Spleen (tissue), 11 donors: ENCODE measurements at regions not wholly inside any gene's neighbourhood (a gene's known extent, or its start where the extent isn't known, plus 50 kb on each side); places are given as distances from the start of the nearest gene placed in this dataset.

Experiments used
- DNase-seq: peaks from one replicate; pipeline ENCODE4 v3.0.0-alpha.2; 2020
- H3K27ac ChIP-seq, 8 donors: fragments of 200-600 bp; sonication (generic) in 7 of 8; 1 replicate in 4 of 8; 2 replicates in 4 of 8; pipeline versions ENCODE4 v1.5.0 to v1.8.0; 2016 to 2021; ENCODE audit warnings: inconsistent platforms in 4 of 8, mild to moderate bottlenecking in 4 of 8, moderate library complexity in 1 of 8
- H3K27me3 ChIP-seq, 7 donors: fragments of 200-600 bp; sonication (generic) in 6 of 7; replicated peaks in 1 of 7; 1 replicate in 4 of 7; 2 replicates in 3 of 7; pipeline versions ENCODE4 v1.5.0 to v1.8.0; 2016 to 2021; ENCODE audit warnings: inconsistent platforms in 3 of 7, mild to moderate bottlenecking in 1 of 7
- H3K36me3 ChIP-seq, 6 donors: fragments of 200-600 bp; sonication (generic) in 5 of 6; 1 replicate in 4 of 6; 2 replicates in 2 of 6; pipeline versions ENCODE4 v1.5.0 to v1.8.0; 2016 to 2021; ENCODE audit warnings: inconsistent platforms in 2 of 6
- H3K4me1 ChIP-seq, 6 donors: fragments of 200-600 bp; sonication (generic) in 5 of 6; 1 replicate in 3 of 6; 2 replicates in 3 of 6; pipeline versions ENCODE4 v1.5.0 to v1.8.0; 2016 to 2021; ENCODE audit warnings: inconsistent platforms in 3 of 6
- H3K4me3 ChIP-seq, 8 donors: fragments of 200-600 bp; sonication (generic) in 7 of 8; 1 replicate in 4 of 8; 2 replicates in 4 of 8; pipeline versions ENCODE4 v1.5.0 to v1.8.0; 2016 to 2021; ENCODE audit warnings: inconsistent platforms in 4 of 8, mild to moderate bottlenecking in 4 of 8, moderate library complexity in 2 of 8
- H3K9me3 ChIP-seq, 8 donors: fragments of 200-600 bp; sonication (generic) in 7 of 8; 1 replicate in 4 of 8; 2 replicates in 4 of 8; pipeline versions ENCODE4 v1.5.0 to v1.8.0; 2016 to 2021; ENCODE audit warnings: inconsistent platforms in 4 of 8
- POLR2A ChIP-seq, 3 donors: fragments of 450-650 bp; IDR thresholded peaks; one replicate each; pipeline ENCODE4 v1.5.1; 2017; ENCODE audit warnings: antibody characterized with exemption in 3 of 3, mild to moderate bottlenecking in 1 of 3
- POLR2AphosphoS5 ChIP-seq, 3 donors: sonication (generic); formaldehyde crosslinking; IDR thresholded peaks; one replicate each; pipeline ENCODE4 v1.5.1; 2017; ENCODE audit warnings: antibody characterized with exemption in 3 of 3
- WGBS, 5 donors: extraction: QIAGEN DNeasy Blood & Tissue Kit in 3 of 5; methylation state at CpG; one replicate each; pipeline versions ENCODE4 v1.1.5 to v1.1.7; 2013 to 2018; 5-methylcytosine and 5-hydroxymethylcytosine counted together
- intact Hi-C: fragments of 100-400 bp; cut with DNase I; formaldehyde crosslinking; loops from one replicate; pipeline ENCODE4 v1.15.0; 2023; ENCODE audit warnings: low total_unique reads
- TF ChIP-seq, protein P1 (sequence below), 11 experiments: fragments of 200-600 bp in 7 of 11; fragments of 450-650 bp in 4 of 11; sonication (generic) in 4 of 11; IDR thresholded peaks in 8 of 11; conservative IDR thresholded peaks in 3 of 11; 1 replicate in 7 of 11; 2 replicates in 4 of 11; pipeline versions ENCODE4 v1.4.0 to v1.8.0; 2016 to 2021; ENCODE audit warnings: antibody characterized with exemption in 11 of 11, inconsistent platforms in 4 of 11, mild to moderate bottlenecking in 1 of 11
- donor health status: healthy with polysubstance abuse.
- donor health status: DM: no; HTN: no; CAD: no; lungs with moderate emphysema.
- donor health status: DM: no; HTN: no; CAD: no.
- donor health status: Bipolar disorder and iron deficiency.
- donor health status: healthy.
- donor health status: DM: no; HTN: no; CAD: no.
- donor health status: DM: yes; HTN: yes; CAD: no.

DNA sequence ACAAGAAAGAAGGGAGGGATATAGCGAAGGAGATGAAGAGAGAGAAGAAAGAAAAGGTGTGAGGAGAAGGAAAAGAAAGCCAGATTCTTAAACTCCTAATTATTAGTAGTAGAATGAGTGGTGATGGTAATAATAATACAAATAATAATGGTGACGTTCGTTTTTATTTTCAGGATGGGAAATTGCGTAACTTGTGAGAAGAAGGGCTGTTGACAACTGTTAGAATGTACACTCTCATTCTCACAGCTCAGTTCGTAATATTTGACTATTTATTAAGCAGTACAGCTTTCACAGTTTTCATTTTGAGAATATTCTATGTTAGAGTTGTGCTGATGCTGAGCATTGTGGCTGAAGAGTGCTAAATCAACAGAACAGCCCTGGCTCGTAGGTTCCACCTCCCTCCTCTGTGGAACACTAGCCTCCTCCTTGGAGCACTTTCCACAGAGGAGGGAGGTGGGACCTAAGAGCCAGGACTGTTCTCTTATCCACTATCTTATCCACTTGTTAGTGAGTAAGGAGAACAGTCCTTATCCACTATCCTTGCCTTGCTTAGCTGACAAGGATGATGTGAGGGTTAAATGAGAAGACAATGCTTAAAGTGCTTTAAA, 258.3 kb upstream of the VLDLR start:
- H3K9me3 ChIP-seq: no peaks in the 10 kb centered on the region
- H3K27ac ChIP-seq: no peak overlapping the region
- no peaks in the 10 kb centered on the region for H3K4me1 ChIP-seq
- WGBS, 5 donors: 71 to 85% (median 76%) methylated on average over 6 of the region's 6 CpGs
- TF ChIP-seq POLR2A (IDR thresholded peaks at IDR 0.05): no peak
- no peaks in the 10 kb centered on the region for H3K36me3 ChIP-seq
- intact Hi-C loops: no loop called here
- DNase-seq: no peak
- no peak overlapping the region for H3K4me3 ChIP-seq
- H3K27me3 ChIP-seq: peaks cover 0 to 1% (median 0%) of the 10 kb centered on the region in 7 donors

DNA sequence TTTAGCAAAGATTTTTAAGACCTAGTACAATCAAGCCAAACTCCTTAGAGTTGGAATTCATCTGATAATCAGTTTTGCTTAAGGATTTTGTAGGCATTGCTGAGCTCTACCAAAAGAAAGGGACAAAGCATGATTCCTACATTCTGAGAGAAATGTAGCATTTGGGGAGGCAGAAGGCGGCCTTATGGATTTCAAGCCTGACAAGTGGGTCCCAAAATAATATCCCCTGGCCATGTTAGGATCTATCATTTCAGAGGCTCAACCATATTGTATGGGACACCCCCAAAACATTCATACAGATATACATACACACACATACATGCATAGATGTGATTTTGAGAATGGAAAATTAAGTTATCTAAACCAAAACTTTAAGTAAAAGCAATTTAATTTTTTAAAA, 257.8 kb upstream of the VLDLR start:
- Histone ChIP-seq H3K36me3 (no peaks in the 10 kb centered on the region), H3K9me3 (no peaks in the 10 kb centered on the region), H3K27me3 (no peaks in the 10 kb centered on the region), H3K4me3 (no peak overlapping the region), H3K4me1 (no peaks in the 10 kb centered on the region), H3K27ac (no peak overlapping the region)
- no peak for DNase-seq
- TF ChIP-seq, protein P1, sequence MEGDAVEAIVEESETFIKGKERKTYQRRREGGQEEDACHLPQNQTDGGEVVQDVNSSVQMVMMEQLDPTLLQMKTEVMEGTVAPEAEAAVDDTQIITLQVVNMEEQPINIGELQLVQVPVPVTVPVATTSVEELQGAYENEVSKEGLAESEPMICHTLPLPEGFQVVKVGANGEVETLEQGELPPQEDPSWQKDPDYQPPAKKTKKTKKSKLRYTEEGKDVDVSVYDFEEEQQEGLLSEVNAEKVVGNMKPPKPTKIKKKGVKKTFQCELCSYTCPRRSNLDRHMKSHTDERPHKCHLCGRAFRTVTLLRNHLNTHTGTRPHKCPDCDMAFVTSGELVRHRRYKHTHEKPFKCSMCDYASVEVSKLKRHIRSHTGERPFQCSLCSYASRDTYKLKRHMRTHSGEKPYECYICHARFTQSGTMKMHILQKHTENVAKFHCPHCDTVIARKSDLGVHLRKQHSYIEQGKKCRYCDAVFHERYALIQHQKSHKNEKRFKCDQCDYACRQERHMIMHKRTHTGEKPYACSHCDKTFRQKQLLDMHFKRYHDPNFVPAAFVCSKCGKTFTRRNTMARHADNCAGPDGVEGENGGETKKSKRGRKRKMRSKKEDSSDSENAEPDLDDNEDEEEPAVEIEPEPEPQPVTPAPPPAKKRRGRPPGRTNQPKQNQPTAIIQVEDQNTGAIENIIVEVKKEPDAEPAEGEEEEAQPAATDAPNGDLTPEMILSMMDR (IDR thresholded peaks at IDR 0.05 in 8 of 11, conservative IDR thresholded peaks at IDR 0.05 in 3 of 11): no peak
- TF ChIP-seq POLR2AphosphoS5 (IDR thresholded peaks at IDR 0.05) (no peak), POLR2A (IDR thresholded peaks at IDR 0.05) (no peak)
- 76 to 92% (median 88%) methylated on average over 1 of the region's 1 CpG for WGBS, 5 donors
- intact Hi-C loops: no loop called here

DNA sequence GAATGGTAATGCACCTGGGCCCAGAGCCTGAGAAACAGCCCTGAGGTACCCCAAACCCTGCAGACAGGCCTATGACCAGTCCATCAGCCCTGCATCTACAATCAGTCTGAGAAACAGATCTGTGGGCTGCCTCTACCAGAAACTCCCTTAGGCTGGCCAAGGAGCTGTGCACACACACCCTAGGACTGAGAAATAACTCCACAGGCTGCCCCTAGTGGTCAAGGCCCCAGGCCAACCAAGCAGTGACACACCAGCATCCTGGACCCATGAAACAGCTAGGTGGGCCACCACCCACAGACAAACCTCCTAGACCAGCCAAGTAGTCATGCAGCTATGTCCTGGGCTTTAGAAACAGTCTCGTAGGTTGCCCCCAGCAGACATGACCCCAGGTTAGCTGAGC, 253.6 kb upstream of the VLDLR start:
- 73 to 86% (median 78%) methylated on average over 1 of the region's 1 CpG; no CpG with 5 or more reads in 1 of the 5 donors for WGBS, 5 donors
- Histone ChIP-seq H3K27ac (no peak overlapping the region), H3K4me1 (no peaks in the 10 kb centered on the region), H3K4me3 (no peak overlapping the region), H3K36me3 (no peaks in the 10 kb centered on the region), H3K9me3 (no peaks in the 10 kb centered on the region), H3K27me3 (no peaks in the 10 kb centered on the region)
- no peak for DNase-seq
- intact Hi-C loops: no loop called here
- TF ChIP-seq POLR2A (IDR thresholded peaks at IDR 0.05) (no peak), POLR2AphosphoS5 (IDR thresholded peaks at IDR 0.05) (no peak)
- TF ChIP-seq, protein P1 (IDR thresholded peaks at IDR 0.05 in 8 of 11, conservative IDR thresholded peaks at IDR 0.05 in 3 of 11): no peak

DNA sequence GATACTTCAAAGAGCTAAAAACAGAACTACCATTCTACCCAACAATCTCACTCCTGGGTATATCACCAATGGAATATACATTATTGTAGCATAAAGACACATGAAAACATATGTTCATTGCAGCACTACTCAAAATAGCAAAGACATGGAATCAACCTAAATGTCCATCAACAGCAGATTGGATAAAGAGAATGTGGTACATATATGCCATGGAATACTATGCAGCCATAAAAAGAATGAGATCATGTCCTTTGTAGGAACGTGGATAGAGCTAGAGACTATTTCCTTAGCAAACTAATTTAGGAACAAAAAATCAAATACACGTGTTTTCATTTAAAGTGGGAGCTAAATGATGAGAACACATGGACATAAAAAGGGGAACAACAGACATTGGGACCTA, 247.9 kb upstream of the VLDLR start:
- Histone ChIP-seq H3K4me3 (no peak overlapping the region), H3K4me1 (no peaks in the 10 kb centered on the region), H3K9me3 (peaks cover 0 to 10% (median 0%) of the 10 kb centered on the region in 8 donors), H3K27me3 (no peaks in the 10 kb centered on the region), H3K36me3 (no peaks in the 10 kb centered on the region), H3K27ac (no peak overlapping the region)
- no peak for DNase-seq
- WGBS, 5 donors: 81 to 91% (median 88%) methylated on average over 2 of the region's 2 CpGs
- TF ChIP-seq, protein P1 (IDR thresholded peaks at IDR 0.05 in 8 of 11, conservative IDR thresholded peaks at IDR 0.05 in 3 of 11): no peak
- TF ChIP-seq POLR2A (IDR thresholded peaks at IDR 0.05) (no peak), POLR2AphosphoS5 (IDR thresholded peaks at IDR 0.05) (no peak)
- intact Hi-C loops: no loop called here

DNA sequence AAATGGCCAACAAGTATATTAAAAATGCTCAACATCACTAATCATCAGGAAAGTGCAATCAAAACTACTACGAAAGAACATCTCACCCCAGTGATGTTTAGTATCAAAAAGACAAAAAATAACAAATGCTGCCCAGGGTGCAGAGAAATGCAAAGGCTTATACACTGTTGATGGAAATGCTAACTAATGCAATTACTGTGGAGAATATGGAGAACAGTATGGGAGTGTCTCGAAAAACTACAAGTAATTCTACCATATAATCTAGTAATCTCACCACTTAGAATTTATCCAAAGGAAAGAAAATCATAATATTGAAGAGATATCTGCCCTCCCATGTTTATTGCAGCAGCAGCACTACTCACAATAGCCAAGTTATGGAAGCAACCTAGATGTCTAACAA, 246.5 kb upstream of the VLDLR start:
- TF ChIP-seq POLR2A (IDR thresholded peaks at IDR 0.05) (no peak), POLR2AphosphoS5 (IDR thresholded peaks at IDR 0.05) (no peak)
- TF ChIP-seq, protein P1 (IDR thresholded peaks at IDR 0.05 in 8 of 11, conservative IDR thresholded peaks at IDR 0.05 in 3 of 11): no peak
- WGBS, 5 donors: 79 to 91% (median 84%) methylated on average over 2 of the region's 2 CpGs
- intact Hi-C loops: no loop called here
- Histone ChIP-seq H3K36me3 (no peaks in the 10 kb centered on the region), H3K27ac (no peak overlapping the region), H3K9me3 (peaks cover 0 to 10% (median 0%) of the 10 kb centered on the region in 8 donors), H3K4me3 (no peak overlapping the region), H3K27me3 (no peaks in the 10 kb centered on the region), H3K4me1 (no peaks in the 10 kb centered on the region)
- no peak for DNase-seq
